GM10266 (cell line): ENCODE measurements at regions not wholly inside any gene's neighbourhood (a gene's known extent, or its start where the extent isn't known, plus 50 kb on each side); places are given as distances from the start of the nearest gene placed in this dataset.

Experiments used
- DNase-seq: peaks from one replicate; pipeline ENCODE4 v3.0.0; 2012; ENCODE audit errors: extremely low spot score
- CTCF ChIP-seq: IDR thresholded peaks from 2 replicates; pipeline ENCODE4 v1.5.1; 2012; ENCODE audit warnings: mild to moderate bottlenecking, low read depth; ENCODE audit not compliant: control insufficient read depth, insufficient read depth; ENCODE audit errors: missing control alignments

- TF ChIP-seq CTCF: no peak
- DNase-seq: no peak
Measured at GRCh38 chr9:75830303-75830702, 60.2 kb upstream of the PCSK5 start.

- no peak for TF ChIP-seq CTCF
- DNase-seq: no peak
Measured at GRCh38 chr9:75833778-75834177, 56.7 kb upstream of the PCSK5 start.

DNA sequence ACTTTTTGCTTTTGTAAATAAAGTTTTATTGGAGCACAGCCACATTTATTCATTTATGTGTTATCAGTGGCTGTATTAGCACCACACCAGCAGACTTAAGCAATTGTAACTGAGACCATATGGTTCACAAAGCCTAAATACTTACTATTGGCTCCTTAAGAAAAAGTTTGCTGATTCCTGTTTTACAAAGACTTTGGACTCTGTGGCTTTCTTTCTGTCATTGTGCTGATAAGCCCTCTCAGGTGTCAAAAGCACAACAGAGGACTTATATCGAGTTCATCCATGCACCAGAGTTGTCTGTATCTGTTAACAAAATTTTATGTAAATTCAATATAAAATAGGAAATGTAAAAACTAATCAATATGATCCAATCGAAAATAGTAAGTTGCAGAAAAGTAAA lies 55.6 kb upstream of the PCSK5 start:
- no peak for DNase-seq
- no peak for TF ChIP-seq CTCF
